ENCODE measurements at regions not wholly inside any gene's neighbourhood (a gene's known extent, or its start where the extent isn't known, plus 50 kb on each side); places are given as distances from the start of the nearest gene placed in this dataset.

- no peak for TF ChIP-seq CTCF (CRISPR knock-in tag; IDR thresholded peaks at IDR 0.05)
- TF ChIP-seq NONO (IDR thresholded peaks at IDR 0.05), result no peak
- TF ChIP-seq NONO (CRISPR knock-in tag; conservative IDR thresholded peaks at IDR 0.05), result no peak
- no peak for TF ChIP-seq RAD51 (IDR thresholded peaks at IDR 0.05; ENCODE audit: borderline replicate concordance)
Observed at GRCh38 chr9:99438596-99438995, 216.5 kb downstream of the SEC61B start.
